Psoas muscle (tissue), 7 donors: ENCODE measurements at regions not wholly inside any gene's neighbourhood (a gene's known extent, or its start where the extent isn't known, plus 50 kb on each side); places are given as distances from the start of the nearest gene placed in this dataset.

Experiments used
- ATAC-seq, 4 donors: fragments of 200-7000 bp; cut with Tn5 transposase; one replicate each; pipeline ENCODE4 v1.9.1; 2020; ENCODE audit warnings: moderate library complexity in 3 of 4, mild to moderate bottlenecking in 2 of 4
- DNase-seq, 2 donors: peaks; one replicate each; pipeline ENCODE4 v3.0.0-alpha.2; 2020
- H3K27ac ChIP-seq: fragments of 200-600 bp; one replicate; pipeline ENCODE4 v1.8.0; 2022
- H3K27me3 ChIP-seq, 3 donors: fragments of 200-600 bp in 1 of 3; one replicate each; pipeline versions ENCODE4 v1.6.1 to v1.8.0; 2013 to 2022; ENCODE audit warnings: low read length in 2 of 3, mild to moderate bottlenecking in 2 of 3, moderate library complexity in 1 of 3; ENCODE audit not compliant: insufficient read depth in 3 of 3
- H3K36me3 ChIP-seq, 2 donors: fragments of 200-600 bp in 1 of 2; one replicate each; pipeline versions ENCODE4 v1.6.1 to v1.8.0; 2013 to 2022; ENCODE audit warnings: low read depth in 1 of 2, mild to moderate bottlenecking in 1 of 2, moderate library complexity in 1 of 2; ENCODE audit not compliant: insufficient read depth in 1 of 2
- H3K4me1 ChIP-seq: fragments of 200-600 bp; one replicate; pipeline ENCODE4 v1.8.0; 2022
- H3K4me3 ChIP-seq: fragments of 200-600 bp; one replicate; pipeline ENCODE4 v1.8.0; 2022; ENCODE audit warnings: mild to moderate bottlenecking
- H3K9me3 ChIP-seq: fragments of 200-600 bp; one replicate; pipeline ENCODE4 v1.8.0; 2022
- WGBS, 3 donors: extraction: QIAGEN DNeasy Blood & Tissue Kit; methylation state at CpG; one replicate each; pipeline versions ENCODE4 v1.1.6 to v1.1.7; 2013; 5-methylcytosine and 5-hydroxymethylcytosine counted together
- intact Hi-C, 2 donors: fragments of 100-400 bp; cut with DNase I; formaldehyde crosslinking; loops; one replicate each; pipeline versions ENCODE4 v1.11.0 to v1.14.2; 2022
- TF ChIP-seq, protein P1 (sequence below): fragments of 200-600 bp; IDR thresholded peaks from one replicate; pipeline ENCODE4 v1.8.0; 2022; ENCODE audit warnings: antibody characterized with exemption
- donor health status: healthy with polysubstance abuse.
- donor health status: DM: no; HTN: no; CAD: no; lungs with moderate emphysema.
- donor health status: Bipolar disorder and iron deficiency.
- donor health status: healthy.
- donor health status: DM: yes; HTN: yes; CAD: no.
- donor health status: DM: no; HTN: no; CAD: no.
- donor health status: DM: yes; HTN: yes; CAD: no.

- Histone ChIP-seq H3K36me3 (no peaks in the 10 kb centered on the region), H3K4me1 (no peaks in the 10 kb centered on the region), H3K27me3 (no peaks in the 10 kb centered on the region), H3K4me3 (no peak overlapping the region), H3K27ac (no peak overlapping the region), H3K9me3 (no peaks in the 10 kb centered on the region)
- DNase-seq: no peak
- ATAC-seq: no peak
- TF ChIP-seq, protein P1, sequence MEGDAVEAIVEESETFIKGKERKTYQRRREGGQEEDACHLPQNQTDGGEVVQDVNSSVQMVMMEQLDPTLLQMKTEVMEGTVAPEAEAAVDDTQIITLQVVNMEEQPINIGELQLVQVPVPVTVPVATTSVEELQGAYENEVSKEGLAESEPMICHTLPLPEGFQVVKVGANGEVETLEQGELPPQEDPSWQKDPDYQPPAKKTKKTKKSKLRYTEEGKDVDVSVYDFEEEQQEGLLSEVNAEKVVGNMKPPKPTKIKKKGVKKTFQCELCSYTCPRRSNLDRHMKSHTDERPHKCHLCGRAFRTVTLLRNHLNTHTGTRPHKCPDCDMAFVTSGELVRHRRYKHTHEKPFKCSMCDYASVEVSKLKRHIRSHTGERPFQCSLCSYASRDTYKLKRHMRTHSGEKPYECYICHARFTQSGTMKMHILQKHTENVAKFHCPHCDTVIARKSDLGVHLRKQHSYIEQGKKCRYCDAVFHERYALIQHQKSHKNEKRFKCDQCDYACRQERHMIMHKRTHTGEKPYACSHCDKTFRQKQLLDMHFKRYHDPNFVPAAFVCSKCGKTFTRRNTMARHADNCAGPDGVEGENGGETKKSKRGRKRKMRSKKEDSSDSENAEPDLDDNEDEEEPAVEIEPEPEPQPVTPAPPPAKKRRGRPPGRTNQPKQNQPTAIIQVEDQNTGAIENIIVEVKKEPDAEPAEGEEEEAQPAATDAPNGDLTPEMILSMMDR: no peak
- WGBS, 3 donors: 93 to 97% (median 96%) methylated on average over 4 of the region's 4 CpGs
- intact Hi-C loops: no loop called here
Measured at GRCh38 chr2:221361633-221362032, 210.5 kb downstream of the EPHA4 start.

GRCh38 chr2:221364672-221365071 is 207.4 kb downstream of the EPHA4 start:
- intact Hi-C loops: no loop called here

More at GRCh38 chr2:221364672-221365071, 207.4 kb downstream of the EPHA4 start:
- no peak overlapping the region for H3K27ac ChIP-seq
- H3K4me3 ChIP-seq: no peak overlapping the region
- TF ChIP-seq, protein P1: no peak
- H3K36me3 ChIP-seq: no peaks in the 10 kb centered on the region
- no peaks in the 10 kb centered on the region for H3K9me3 ChIP-seq
- DNase-seq (no peak), ATAC-seq (no peak)
- no peaks in the 10 kb centered on the region for H3K27me3 ChIP-seq
- no peaks in the 10 kb centered on the region for H3K4me1 ChIP-seq
- 75 to 93% (median 85%) methylated on average over 3 of the region's 3 CpGs for WGBS, 3 donors
